GM10248 (cell line): ENCODE measurements at regions not wholly inside any gene's neighbourhood (a gene's known extent, or its start where the extent isn't known, plus 50 kb on each side); places are given as distances from the start of the nearest gene placed in this dataset.

Experiments
- CTCF ChIA-PET: fragments of 300-600 bp; sonication (Branson Sonifier 250); formaldehyde crosslinking; extraction: SDS; loops from one replicate; lab custom pipeline; 2021; ENCODE audit warnings: antibody characterized with exemption; lab: Yijun Ruan, JAX
- POLR2A ChIA-PET: fragments of 350-650 bp; sonication (Branson Sonifier 250); formaldehyde crosslinking; extraction: SDS; loops from one replicate; lab custom pipeline; 2020; ENCODE audit warnings: antibody characterized with exemption; lab: Yijun Ruan, JAX
- DNase-seq: peaks from one replicate; pipeline ENCODE4 v3.0.0; 2012; ENCODE audit errors: extremely low spot score
- CTCF ChIP-seq: IDR thresholded peaks from 2 replicates; pipeline ENCODE4 v1.5.1; 2012; ENCODE audit warnings: mild to moderate bottlenecking, low read depth; ENCODE audit errors: extremely low read depth, missing control alignments, control extremely low read depth

GRCh38 chr3:193874997-193875593 lies 260.9 kb upstream of the HES1 start:
- ChIA-PET POLR2A (no interaction called here), CTCF (no interaction called here)
- no peak for TF ChIP-seq CTCF
- DNase-seq: no peak

DNA sequence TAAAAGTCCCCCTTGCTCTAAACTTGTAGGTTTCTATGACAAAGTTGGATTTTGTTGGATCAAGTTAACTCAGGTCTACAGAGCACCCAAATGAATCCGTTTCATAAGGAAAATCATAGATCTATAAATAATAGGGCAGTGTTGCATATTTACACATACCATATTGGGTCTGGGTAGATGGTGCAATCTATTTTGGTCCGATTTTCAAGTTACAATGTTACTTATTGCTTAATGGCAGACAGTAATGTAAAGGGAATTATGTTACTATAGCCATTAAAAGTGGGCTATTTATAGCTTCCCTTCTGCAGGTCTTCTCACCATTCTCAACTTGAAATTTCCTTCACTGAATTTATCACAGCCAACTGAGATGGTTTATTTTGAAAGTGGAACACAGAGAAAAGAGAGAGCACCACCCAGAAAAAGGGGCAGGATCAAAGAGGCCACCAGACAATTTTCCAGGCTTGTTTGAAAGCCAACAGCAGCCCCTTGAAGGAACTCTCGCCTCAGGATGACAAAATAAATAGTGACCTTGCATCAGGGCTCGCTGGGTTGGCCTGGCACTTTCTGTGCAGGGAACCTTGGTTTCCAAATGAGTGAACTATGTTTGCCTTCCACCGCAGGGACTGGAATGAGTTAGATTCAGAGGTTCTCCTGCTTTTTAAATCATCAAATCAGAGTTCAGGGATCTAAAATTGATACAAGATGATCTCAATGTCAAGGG lies 260.2 kb upstream of the HES1 start:
- POLR2A ChIA-PET: no interaction called here
- DNase-seq: no peak
- TF ChIP-seq CTCF: no peak
- CTCF ChIA-PET: no interaction called here

DNA sequence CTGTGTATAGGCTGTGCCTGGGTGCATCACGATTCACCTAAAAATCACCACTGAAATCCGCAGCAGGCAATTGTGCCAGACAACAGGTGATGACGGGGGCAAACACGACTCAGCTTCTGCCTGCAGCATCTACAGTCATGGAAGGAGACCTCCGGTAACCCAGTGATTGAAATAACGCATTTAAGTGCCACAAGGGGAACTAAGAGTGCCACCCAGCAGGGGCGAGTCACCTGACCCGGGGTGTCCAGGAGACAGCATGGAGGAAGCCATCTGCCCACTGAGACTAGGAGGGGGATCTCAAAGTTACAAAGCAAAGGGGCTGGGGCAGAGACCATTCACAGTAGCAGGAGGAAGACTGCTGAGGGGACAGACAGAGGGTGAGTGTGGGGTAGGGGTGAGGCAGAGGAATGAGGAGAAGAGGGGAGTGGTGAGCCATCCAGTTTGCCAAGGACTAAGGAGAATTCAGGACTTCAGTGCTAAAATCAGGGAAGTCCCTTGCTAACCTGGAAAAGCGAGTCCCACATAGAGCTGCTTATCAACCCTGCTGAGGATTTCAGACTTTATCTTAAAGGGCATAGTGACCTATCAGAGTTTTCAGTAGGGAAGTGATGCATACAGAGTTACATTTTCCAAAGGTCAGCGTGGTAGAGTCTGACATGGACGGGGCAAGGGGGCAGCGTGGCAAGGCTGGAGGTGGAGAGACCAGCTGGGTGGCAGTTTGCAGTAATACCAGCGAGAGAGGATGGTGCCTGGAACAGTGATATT lies 256.7 kb upstream of the HES1 start:
- DNase-seq: no peak
- TF ChIP-seq CTCF: no peak
- ChIA-PET POLR2A (no interaction called here), CTCF (no interaction called here)

GRCh38 chr3:193879864-193880242 lies 256.1 kb upstream of the HES1 start:
- ChIA-PET POLR2A (no interaction called here), CTCF (no interaction called here)
- no peak for DNase-seq
- TF ChIP-seq CTCF: no peak

GRCh38 chr3:193882091-193882490 lies 253.9 kb upstream of the HES1 start:
- CTCF ChIA-PET: no interaction called here
- POLR2A ChIA-PET: no interaction called here
- TF ChIP-seq CTCF: no peak
- DNase-seq: no peak

GRCh38 chr3:193883551-193883950 lies 252.4 kb upstream of the HES1 start:
- no peak for TF ChIP-seq CTCF
- POLR2A ChIA-PET: no interaction called here
- CTCF ChIA-PET: no interaction called here
- DNase-seq: no peak
